GM03348 (cell line): ENCODE measurements at regions not wholly inside any gene's neighbourhood (a gene's known extent, or its start where the extent isn't known, plus 50 kb on each side); places are given as distances from the start of the nearest gene placed in this dataset.
"Not testable (repeated sequence)": the region's sequence is repeated elsewhere in the genome, so short reads cannot be mapped to it uniquely, and the experiment has no call there.

Experiments
- DNase-seq: peaks from one replicate; pipeline ENCODE4 v3.0.0; 2012; ENCODE audit warnings: low spot score

DNA sequence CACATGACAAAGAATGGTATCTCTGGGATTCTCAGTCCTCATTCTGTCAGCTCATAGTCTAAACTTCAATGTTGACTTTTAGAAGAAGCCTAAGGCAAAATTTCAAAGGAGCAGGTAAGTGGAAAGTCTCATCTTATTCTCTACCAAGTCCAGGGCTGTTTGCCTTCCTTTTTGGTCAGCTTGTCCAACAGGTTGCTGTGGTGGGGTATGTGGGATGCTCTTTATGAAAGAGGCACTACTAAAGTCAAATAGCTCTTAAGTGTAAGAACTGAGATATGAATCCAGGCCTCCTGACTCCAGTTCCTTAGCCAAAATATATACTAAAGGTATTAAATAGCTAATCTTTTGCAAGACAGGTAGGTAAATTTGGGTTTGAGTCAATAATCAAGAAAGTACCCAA is 540.6 kb upstream of the SPRY2 start:
- no peak for DNase-seq

DNA sequence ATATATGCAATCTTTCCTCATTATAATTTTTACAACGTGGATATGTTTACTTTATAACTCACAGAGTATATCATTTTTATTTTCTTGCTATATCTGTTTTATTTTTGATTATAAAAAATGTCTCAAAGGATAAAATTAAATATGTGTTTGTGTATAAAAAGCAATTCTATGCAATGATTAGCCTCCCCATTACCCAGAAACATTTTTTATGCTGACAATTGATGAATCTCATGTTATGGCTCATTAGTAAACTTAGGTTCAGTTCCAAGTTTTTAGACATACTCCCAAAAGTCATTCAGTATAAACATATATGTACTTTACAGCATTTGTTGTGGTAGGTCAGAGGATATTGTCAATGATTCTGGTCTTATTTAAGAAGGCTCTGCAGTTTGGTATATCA is 540.1 kb upstream of the SPRY2 start:
- no peak for DNase-seq

DNA sequence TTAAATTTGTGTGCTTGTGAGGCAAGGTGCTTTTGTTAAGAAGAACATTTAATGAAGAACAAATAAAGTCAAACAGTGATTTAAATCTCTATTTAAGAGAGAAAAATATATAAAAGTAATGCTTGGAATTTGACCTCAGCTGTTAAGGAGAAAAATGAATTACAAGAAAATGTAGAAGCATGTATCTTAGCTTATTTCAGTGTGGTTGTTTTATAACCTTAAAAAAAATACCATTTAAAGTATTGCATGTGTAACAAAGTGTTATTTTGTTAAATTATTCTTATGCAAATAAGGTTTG is 537.0 kb upstream of the SPRY2 start:
- no peak for DNase-seq

DNA sequence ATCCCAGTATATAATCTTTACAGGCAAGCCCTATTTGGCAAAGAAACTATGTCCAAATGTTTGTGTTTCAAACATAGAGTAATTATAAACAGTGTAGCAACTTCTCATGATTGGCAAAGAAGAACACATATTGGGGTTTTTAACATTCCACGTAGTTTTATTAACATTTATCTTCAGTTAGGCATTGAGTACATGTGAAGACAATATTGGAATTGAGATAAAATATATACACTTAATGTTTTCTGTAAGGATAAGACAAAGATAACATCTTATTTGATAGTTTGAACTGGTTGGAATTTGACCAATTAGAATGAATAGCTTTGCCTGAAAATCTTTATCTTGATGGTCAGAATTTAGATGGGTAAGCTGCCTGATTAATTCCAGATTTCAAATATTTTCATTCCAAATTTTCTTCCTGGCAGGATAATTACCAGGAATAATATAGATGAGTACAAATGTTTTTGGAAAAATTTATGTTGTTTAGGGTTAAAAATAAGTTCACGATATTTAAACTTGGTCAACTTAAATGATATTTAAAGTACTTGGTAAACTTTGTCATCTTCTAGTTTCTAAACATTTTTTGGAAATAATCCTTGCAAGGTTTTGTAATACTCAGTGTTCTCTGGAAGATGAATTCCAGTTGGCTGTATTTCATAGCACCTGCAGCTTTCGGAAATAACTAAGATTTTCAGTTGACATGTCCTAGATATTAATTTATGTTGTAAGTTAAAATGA is 536.5 kb upstream of the SPRY2 start:
- no peak for DNase-seq

DNA sequence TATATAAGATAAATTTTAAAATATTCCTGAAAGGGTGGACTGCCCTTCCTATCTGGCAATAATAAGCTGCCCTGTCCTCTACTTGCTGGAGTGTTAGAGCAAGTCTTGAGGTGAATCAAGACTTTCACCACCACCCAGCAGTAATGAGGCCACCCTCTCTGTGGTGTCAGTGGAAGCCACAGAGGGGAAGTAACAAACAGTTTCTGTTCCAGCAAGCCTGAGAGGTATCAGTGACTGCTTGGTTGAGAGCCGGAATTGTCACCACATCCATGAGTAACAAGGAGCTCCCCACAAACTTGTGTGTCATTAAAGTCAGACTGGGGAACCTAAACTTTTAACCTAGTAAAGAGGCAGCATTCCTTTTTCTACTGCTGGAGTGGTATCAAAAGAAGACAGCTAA is 532.7 kb upstream of the SPRY2 start:
- no peak for DNase-seq

DNA sequence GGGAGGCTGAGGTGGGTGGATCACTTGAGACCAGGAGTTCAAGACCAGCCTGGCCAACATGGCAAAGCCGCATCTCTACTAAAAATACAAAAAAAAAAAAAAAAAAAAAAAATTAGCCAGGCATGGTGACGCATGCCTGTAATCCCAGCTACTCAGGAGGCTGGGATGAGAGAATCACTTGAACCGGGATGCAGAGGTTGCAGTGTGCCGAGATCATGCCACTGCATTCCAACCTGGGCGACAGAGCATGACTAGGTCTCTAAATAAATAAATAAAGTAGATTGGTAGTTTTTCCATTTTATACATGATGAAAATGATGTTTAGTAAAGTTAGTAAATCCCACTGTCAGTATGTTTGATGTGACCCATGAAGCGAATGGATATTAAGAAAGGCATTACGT is 531.0 kb upstream of the SPRY2 start:
- not testable (repeated sequence) for DNase-seq

DNA sequence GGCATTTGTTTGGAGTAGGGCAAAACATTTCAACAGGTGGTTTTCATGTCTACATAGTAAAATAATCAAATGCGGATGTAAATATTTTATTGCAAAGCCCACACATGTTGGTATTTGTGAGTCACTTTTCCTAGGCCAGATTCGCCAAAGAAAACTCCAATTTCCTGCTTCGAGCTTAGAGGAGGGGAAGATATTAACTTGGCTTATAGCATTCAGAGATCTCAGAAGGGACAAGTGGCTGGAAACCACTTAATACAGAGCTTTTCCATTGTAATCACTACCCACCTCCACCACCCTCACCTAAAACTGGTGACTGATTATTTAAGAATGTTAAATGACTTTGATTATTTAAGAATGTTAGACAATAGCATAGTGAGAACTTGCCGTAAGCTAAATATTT is 530.6 kb upstream of the SPRY2 start:
- no peak for DNase-seq

DNA sequence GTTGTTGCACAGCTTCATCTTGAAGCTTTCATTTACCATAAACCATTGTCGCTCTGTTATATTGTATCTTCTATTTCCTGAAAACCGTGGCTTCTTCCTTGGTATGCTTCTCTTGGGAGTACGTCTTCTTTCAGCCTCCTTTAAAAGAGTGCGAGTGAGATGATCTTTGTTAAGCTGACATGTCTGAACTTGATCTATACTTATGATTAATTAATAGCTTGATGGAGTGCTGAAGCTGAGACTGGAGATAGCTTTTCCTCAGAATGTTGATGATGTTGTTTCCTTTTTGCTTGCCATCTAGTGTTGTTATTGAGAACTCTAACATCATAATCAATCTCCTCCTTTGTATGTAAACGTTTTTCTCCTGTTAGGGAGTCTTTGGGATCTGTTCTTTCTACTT is 529.3 kb upstream of the SPRY2 start:
- DNase-seq: no peak

DNA sequence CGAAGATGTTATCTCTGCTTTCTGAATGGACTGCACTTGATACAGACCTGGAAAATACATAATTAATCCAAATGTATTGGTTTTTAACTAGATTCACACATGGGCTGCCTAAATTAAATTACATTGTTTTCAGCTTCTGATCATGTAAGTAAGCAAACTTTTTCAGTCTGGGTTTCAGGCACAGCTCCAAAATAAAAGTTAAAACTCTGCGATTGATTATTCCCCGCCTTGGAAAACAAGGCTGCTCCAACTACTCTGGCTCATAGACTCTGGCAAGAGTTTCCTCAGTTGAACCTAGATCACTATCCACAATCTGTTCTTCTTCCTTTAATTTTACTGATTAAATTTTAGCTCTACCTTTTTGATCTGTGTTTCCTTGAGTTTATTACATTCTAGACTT is 526.0 kb upstream of the SPRY2 start:
- no peak for DNase-seq

DNA sequence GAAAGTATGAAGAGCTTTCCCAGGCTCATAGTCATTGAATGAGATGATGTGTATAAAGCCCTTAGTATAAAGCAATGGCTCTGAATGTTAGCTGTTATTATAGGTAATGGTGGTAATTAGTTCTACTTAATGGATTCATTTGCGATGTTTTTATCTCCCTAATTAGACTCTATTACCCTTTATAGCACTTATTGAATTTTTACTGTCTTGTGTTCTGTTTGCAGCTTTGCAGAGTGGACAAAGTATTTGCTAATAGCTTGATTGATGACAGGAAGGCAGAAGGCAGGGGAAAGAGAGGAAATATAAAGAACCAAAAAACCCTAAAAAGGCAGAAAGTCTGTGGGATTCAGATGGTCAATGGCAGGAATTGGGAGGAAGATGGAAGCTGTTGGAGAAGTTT is 524.4 kb upstream of the SPRY2 start:
- no peak for DNase-seq

DNA sequence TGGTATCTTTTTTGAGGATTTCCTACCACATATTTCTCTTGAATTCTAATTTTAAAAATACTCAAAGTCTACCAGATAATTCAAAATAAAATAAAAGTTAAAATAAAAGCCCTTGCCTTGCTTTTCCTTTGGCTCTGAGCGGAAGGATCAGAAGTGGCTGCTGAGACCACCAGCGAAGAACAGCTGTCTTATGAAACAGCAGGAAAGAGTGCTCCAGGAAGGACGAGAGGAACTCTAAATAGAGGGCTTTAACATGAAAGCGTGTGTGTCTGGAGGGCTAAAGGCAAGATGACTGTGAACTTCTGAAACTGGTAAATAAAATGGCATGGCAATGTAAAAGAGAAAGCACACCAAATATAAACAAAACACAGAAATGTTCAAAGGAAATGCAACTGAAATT is 521.5 kb upstream of the SPRY2 start:
- DNase-seq: no peak

DNA sequence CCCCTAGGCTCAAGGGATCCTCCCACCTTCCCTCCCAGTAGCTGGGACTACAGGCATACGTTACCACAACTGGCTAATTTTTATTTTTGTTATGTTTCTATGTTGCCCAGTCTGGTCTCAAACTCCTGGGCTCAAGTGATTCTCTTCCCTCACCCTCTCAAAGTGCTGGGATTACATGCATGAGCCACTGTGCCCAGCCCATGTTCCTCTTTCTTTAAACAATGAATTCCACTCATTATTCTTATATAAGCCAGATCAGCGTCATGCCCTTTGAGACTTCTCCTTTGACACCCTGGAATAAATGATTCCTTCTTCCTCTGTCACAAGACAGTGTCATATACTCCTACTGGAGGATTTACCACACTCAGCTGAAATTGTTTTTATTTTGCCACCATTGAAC is 519.9 kb upstream of the SPRY2 start:
- no peak for DNase-seq

DNA sequence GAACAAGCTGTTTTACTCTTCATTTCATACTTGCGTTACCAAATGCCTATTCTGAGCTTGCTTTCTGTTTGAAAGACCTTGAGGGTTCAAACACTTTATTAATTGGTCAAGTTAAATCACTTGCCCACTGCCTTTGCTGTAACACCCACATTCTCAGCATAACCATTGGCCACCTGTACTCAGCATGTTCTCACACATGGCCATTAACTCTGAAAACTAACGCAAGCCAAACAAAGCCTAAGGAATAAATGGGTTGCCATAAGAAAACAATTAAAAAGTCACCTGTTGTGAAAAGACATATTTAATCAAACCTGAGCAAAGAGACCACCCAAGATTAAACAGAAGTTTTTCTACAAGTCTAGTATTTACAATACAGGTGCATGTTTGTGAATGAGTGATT is 517.2 kb upstream of the SPRY2 start:
- DNase-seq: no peak

DNA sequence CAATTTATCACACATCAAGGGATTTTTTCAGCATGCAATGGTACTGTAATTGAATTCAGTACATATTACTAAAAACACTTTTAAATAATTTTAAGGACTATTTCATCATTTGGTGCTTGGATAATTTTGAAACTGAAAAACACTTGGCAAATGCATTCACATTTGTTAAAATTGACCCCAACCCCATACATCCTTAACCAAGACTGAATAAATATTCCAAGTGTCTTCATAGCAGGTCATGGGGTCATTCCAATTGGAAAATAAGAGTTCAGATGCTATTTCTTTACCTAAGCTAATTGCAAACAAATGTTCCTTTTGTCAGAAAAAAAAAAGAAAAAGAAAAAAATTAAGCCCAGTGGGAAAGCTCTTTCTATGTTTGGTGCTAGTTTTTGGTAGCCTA is 516.4 kb upstream of the SPRY2 start:
- no peak for DNase-seq

DNA sequence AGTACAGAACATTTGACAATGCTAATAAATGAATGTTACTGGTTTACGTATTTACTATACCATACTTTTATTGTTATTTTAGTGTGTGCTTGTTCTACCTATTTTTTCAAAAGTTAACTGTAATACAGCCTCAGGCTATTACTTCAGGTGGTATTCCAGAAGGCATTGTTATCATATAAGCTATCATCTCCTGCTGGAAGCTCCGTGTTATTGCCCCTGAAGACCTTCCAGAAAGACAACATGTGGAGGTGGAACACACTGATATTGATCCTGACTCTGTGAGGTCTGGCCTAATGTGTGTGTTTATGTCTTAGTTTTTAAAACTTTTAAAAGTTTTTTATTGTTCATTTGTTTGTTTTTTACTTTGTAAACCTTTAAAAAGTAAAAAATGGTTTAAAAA is 509.8 kb upstream of the SPRY2 start:
- no peak for DNase-seq

DNA sequence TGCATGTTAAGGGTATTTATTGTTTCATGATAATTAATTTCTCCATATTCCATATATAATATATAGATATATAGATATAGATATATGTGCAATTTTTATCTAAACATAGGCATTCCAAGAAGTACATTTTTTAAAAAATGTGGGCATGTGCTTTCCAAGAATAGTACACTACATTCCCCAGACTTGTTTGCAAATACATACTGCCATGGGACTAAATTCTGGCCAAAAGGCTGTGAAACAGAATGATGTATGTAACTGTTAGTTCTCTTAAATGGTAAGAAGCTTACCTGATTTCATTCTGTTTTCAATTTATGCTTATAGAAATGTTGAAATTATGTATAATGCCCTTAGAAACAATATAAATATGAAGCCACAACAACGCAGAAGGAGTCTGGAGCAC is 503.2 kb upstream of the SPRY2 start:
- DNase-seq: no peak

DNA sequence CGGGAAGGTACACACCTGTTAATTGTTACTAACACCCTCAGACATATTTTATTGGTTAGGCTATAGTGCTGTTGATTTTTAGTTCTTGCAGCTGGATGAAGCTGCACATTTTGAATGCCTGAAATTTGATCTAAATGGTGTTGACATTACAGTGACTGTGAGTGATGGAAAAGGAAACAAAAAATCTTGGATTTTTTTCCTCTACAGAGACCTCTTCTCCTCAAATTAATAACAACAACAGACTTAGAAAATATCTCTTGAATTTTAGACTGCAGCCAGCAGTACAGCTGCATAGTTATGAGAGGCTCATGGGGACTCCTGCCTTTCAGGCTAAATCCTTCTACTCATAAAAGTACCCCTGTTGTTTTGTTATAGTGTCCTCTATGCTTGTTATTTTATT is 500.5 kb upstream of the SPRY2 start:
- DNase-seq: no peak

DNA sequence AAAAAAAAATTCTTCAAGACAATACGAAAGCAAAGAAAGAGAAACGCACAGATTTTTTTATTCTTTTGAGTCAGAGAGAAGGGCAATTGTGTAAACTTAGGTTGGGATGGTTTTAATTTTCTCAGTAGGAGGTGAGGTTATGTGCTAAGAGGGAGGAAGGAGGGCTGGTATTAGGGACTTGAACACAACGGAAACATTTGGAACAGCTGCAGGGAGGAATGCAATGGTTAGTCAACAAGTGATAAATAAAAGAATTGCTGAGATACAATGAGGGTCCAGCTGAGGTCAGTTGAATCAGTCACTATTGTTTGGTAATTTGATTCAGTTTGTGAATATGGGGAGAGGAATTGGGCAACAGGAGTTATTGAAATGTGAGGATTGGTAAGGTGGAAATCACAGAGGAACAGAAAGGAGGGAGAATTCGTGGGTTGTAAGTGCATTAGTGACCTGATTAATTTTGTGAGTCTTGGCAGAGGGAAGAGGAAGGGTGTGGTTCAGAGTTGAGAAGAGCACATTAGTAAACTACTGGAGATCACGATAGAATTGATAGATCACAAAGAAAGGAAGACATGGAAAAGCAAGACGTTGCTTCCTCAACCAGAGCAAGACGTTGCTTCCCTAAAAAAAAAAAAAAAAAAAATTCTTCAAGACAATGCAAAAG is 499.5 kb upstream of the SPRY2 start:
- DNase-seq: no peak

DNA sequence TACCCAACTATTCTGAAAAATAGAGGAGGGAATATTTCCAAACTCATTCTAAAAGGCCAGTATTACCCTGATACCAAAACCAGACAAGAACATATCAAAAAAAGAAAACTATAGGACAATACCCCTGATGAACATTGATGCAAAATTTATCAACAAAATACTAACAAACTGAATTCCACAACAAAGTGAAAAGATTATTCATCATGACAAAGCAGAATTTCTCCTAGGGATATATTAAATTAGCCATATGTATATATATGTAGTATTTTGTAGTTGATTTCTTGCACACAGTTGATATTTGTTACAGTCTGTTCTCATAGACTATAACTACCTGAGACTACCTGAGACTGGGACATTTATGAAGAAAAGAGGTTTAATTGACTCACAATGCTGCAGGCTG is 495.0 kb upstream of the SPRY2 start:
- DNase-seq: no peak

DNA sequence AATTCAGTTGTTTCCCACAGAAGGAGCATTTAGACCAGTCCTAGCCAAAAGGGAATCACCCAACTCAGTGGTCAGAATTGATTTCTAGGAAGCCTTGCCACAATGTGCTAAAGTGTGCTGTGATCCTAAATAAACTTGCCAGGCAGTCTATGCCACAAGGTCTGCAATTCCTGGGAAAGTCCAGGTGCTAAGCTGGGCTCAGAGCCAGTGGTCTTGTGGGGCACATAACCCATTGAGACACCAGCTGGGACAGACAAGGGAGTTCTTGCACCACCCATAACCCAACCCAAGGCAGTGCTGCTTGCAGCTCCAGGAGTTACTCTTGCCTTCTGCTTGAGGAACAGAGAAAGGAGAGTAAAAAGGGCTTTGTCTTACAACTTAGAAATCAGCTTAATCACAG is 489.5 kb upstream of the SPRY2 start:
- no peak for DNase-seq

DNA sequence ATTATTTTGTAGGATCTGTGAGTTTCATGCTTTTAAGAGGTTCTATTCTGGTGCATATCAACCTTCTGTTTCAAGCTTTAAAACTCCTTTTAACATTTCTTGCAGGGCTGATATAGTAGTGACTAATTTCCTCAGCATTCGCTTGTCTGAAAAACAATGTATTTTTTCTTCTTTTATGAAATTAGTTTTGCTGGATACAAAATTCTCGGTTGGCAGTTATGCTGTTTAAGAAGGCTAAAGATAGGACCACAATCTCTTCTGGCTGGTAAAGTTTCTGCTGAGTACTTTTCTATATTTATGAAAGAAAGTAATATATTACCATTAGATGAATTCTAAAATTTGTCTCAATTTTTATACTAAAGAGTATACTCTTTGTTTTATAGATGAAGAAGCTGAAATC is 487.8 kb upstream of the SPRY2 start:
- no peak for DNase-seq

DNA sequence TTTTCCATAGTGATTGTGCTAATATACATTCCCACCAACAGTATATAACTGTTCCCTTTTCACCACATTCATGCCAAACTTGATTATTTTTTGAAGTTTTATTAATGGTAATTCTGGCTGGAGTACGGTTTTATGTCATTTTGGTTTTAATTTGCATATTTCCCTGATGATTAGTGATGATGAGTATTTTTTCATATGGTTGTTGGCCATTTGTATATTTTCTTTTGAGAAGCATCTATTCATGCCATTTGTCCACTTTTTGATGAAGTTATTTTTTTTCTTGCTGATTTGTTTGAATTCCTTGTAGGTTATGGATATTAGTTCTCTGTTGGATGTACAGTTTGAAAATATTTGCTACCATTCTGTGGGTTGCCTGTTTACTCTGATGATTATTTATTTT is 484.4 kb upstream of the SPRY2 start:
- DNase-seq: no peak

DNA sequence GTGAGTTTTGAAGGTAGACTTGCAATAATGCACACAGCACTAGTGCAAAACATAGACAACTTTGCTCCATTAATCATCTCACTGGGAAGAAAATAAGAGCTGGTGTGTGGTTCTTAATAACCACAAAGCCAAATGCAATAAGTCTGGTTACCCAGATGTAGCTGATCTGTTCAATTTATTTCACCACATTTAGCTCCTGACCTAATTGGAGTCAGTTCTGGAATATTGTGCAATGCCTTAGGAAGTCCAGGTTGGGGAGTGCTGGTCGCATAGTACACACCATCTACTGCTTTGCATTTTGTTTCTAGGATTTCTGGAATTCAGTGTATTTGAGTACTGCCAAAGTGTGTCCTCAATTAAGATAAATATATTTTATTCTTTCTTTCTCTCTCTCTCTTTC is 483.3 kb upstream of the SPRY2 start:
- DNase-seq: no peak

DNA sequence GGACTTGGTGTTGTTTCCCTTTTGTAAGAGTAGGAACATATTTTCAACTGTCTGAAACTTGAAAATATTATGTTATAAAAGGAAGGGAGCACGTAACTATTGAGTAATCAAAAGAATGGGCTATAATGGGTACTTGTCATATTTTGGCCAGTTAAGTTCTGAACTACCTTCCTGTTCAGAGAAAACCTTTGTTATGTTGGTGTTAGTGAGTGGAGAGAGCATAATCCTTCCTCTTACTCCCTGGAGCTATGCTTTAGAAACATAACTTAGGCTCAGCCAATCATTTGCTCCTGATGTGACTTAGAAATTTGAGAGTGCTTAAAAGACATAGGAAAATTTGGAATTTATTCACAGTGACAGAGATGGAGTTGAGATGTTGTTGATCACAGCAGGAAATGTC is 482.5 kb upstream of the SPRY2 start:
- DNase-seq: no peak

DNA sequence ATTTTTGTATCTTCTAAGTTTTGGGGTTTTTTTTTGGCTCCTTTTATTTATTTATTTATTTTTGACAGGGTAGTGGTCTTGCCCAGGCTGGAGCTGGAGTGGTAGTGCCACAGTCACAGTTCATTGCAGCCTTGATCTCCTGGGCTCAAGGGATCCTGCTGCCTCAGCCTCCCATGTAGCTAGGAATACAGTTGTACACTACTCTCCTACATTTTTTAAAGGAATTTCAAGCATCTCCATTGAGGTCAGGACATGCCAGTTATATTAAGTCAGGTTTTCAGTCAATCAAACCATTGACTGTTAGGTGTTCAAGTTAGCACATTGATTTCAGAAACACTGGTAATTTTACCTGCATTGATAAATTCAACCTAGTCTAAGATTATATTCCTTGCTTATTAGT is 480.5 kb upstream of the SPRY2 start:
- no peak for DNase-seq
